Mucosa of descending colon (tissue), 3 donors: ENCODE measurements at regions not wholly inside any gene's neighbourhood (a gene's known extent, or its start where the extent isn't known, plus 50 kb on each side); places are given as distances from the start of the nearest gene placed in this dataset.

ENCODE experiments used
- ATAC-seq: fragments of 200-7000 bp; cut with Tn5 transposase; one replicate; pipeline ENCODE4 v1.9.1; 2020; ENCODE audit warnings: mild to moderate bottlenecking, moderate library complexity
- DNase-seq, 3 donors: peaks; one replicate each; pipeline ENCODE4 v3.0.0-alpha.2; 2020
- H3K36me3 ChIP-seq: fragments of 200-600 bp; one replicate; pipeline ENCODE4 v1.8.0; 2021; ENCODE audit warnings: low read depth, mild to moderate bottlenecking
- H3K4me1 ChIP-seq: fragments of 200-600 bp; one replicate; pipeline ENCODE4 v1.8.0; 2021; ENCODE audit warnings: low read depth, mild to moderate bottlenecking
- H3K4me3 ChIP-seq: fragments of 200-600 bp; one replicate; pipeline ENCODE4 v1.8.0; 2021; ENCODE audit warnings: mild to moderate bottlenecking
- H3K9me3 ChIP-seq: fragments of 200-600 bp; one replicate; pipeline ENCODE4 v1.8.0; 2021; ENCODE audit warnings: mild to moderate bottlenecking
- CTCF ChIP-seq: fragments of 200-600 bp; IDR thresholded peaks from one replicate; pipeline ENCODE4 v1.8.0; 2022; ENCODE audit warnings: antibody characterized with exemption, mild to moderate bottlenecking
- intact Hi-C, 2 donors: fragments of 100-400 bp; cut with DNase I in 1 of 2; cut with micrococcal nuclease in 1 of 2; formaldehyde crosslinking; loops; one replicate each; pipeline versions ENCODE4 v1.11.0 to v1.11.1; 2022; cut with DNase I, micrococcal nuclease
- donor health status: DM: no; HTN: no; CAD: no; lungs with moderate emphysema.
- donor health status: DM: no; HTN: no; CAD: no.
- donor health status: DM: no; HTN: yes; CAD: no.

- TF ChIP-seq CTCF: no peak
- no peak overlapping the region for H3K4me3 ChIP-seq
- H3K9me3 ChIP-seq: no peaks in the 10 kb centered on the region
- intact Hi-C loops: no loop called here
- H3K4me1 ChIP-seq: no peaks in the 10 kb centered on the region
- no peak for ATAC-seq
- H3K36me3 ChIP-seq: no peaks in the 10 kb centered on the region
- DNase-seq: no peak
Observed at GRCh38 chr2:149824136-149824535, 236.6 kb upstream of the MMADHC start.

DNA sequence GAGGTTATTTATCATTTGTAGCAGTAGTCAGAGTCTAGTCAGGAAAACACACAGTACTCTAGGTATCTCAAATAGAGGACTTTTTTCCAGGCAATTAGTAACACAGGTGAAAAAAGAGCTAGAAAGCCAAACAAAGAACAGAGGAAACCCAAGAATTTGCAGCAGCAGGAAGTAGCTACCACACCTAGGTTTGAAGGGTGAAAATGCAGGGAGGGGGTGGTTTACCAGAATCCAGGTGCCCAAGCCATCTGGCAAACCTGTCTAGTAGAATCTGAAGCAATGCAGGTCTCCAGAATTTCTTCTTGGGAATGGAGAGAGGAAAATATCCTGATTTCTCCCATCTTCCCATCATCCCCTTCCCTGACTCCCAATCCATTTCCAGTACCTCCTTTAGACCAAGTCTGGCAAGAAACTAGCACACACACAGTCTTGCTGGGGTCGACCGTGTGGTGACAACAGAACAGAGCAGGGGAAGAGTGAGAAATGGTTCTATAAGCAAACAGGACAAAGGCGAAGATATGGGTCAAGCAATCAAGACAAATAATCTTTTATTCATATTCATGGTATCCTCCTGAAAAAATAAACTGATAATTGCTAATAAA lies 231.9 kb upstream of the MMADHC start:
- no peak overlapping the region for H3K4me3 ChIP-seq
- no peaks in the 10 kb centered on the region for H3K9me3 ChIP-seq
- ATAC-seq: no peak
- intact Hi-C loops: no loop called here
- TF ChIP-seq CTCF: no peak
- no peaks in the 10 kb centered on the region for H3K36me3 ChIP-seq
- no peaks in the 10 kb centered on the region for H3K4me1 ChIP-seq
- no peak for DNase-seq

- no peak for TF ChIP-seq CTCF
- intact Hi-C loops: no loop called here
- no peak for ATAC-seq
- Histone ChIP-seq H3K4me3 (no peak overlapping the region), H3K36me3 (no peaks in the 10 kb centered on the region), H3K4me1 (no peaks in the 10 kb centered on the region), H3K9me3 (no peaks in the 10 kb centered on the region)
- no peak for DNase-seq
Observed at GRCh38 chr2:149816756-149817551, 229.4 kb upstream of the MMADHC start.

GRCh38 chr2:149815941-149816340 lies 228.4 kb upstream of the MMADHC start:
- no peak for ATAC-seq
- TF ChIP-seq CTCF: no peak
- Histone ChIP-seq H3K4me3 (no peak overlapping the region), H3K9me3 (peaks cover 3% of the 10 kb centered on the region), H3K4me1 (no peaks in the 10 kb centered on the region), H3K36me3 (no peaks in the 10 kb centered on the region)
- intact Hi-C loops: no loop called here
- no peak for DNase-seq

DNA sequence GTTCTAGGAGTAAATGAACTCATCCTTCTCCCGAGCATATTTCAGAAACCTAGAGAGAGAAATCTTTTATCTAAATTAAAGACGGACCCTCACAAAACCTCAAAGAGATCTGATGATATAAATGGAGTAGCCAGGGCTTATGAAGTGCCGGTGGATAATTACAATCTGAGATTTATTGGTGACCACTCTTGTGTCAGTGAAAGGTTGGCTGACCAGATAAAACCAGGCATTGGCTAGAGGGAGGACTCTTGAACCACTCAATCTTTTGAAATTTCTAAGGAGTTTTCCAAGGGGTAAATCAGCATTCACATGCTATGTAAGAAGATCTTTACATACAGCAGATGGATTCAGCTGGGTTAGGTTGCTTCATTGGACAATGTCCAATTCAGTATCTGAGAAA lies 227.3 kb upstream of the MMADHC start:
- DNase-seq: no peak
- intact Hi-C loops: no loop called here
- no peak for ATAC-seq
- peaks cover 3% of the 10 kb centered on the region for H3K9me3 ChIP-seq
- TF ChIP-seq CTCF: no peak
- no peaks in the 10 kb centered on the region for H3K36me3 ChIP-seq
- H3K4me1 ChIP-seq: no peaks in the 10 kb centered on the region
- H3K4me3 ChIP-seq: no peak overlapping the region
